IPS-NIHi11 (cell line): ENCODE measurements at regions not wholly inside any gene's neighbourhood (a gene's known extent, or its start where the extent isn't known, plus 50 kb on each side); places are given as distances from the start of the nearest gene placed in this dataset.

Experiments used
- DNase-seq: peaks from one replicate; pipeline ENCODE4 v3.0.0; 2012; ENCODE audit warnings: mixed read lengths, low spot score

GRCh38 chr18:67380867-67381266 is 135.7 kb downstream of the DSEL start:
- no peak for DNase-seq

- no peak for DNase-seq
Measured at GRCh38 chr18:67379981-67380380, 136.5 kb downstream of the DSEL start.

GRCh38 chr18:67376372-67376771 is 140.1 kb downstream of the DSEL start:
- DNase-seq = no peak

GRCh38 chr18:67373636-67374035 is 142.9 kb downstream of the DSEL start:
- DNase-seq = no peak

DNA sequence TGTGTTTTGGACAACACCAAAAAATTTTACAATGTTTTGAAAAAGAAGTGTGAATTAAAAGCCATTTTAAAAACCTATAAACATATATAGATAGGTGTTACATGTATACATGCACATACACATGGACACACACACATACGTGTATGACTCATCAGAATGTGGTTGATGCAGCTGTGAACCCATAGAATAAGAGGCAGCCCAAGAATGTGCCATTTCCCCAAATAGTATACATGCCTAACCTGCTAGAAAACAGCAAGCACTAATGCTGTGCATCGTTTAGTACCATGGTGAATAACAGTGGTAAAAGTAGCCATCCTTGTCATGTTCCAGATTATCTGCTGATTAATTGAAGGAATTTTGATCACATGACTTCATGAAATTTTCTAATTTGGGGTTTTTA is 149.0 kb downstream of the DSEL start:
- no peak for DNase-seq

DNA sequence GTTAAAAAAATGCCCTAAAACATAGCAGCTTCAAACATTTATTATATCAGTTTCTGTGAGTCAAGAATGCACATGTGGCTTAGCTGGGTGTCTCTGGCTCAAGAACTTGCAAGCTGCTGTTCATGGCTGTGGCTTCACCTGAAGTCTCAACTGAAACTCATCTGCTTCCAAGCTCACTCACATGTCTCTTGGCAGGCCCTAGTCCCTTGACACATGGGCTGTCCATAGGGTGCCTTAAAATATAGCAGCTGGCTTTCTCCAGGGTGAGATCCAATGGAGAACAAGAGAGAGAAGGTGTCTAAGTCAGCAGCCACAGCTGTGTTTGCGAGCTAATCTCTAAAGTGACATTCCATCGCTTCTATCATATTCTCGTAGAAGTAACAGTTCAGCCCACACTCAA is 152.8 kb downstream of the DSEL start:
- DNase-seq = no peak

GRCh38 chr18:67362906-67363305 is 153.6 kb downstream of the DSEL start:
- DNase-seq = no peak

GRCh38 chr18:67359873-67360838 is 156.4 kb downstream of the DSEL start:
- DNase-seq = no peak

- no peak for DNase-seq
Measured at GRCh38 chr18:67358947-67359346, 157.6 kb downstream of the DSEL start.

DNA sequence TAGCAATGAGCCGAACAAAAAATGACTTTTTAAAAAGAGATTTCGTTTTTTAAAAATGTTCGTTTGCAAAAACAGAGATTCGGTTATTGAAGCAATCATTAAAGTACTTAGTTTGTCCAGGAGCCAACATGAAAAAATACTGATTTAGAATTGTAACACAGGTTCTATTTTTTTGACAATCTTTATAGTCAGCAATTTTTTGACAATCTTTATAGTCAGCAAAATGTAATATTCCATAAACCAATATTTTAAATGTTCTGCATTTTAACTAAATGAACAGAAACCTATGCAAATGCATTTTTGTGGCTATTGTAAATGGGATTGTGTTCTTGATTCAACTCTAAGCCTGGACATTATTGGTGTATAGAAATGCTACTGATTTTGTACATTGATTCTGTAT is 161.8 kb downstream of the DSEL start:
- no peak for DNase-seq

GRCh38 chr18:67354091-67354490 is 162.4 kb downstream of the DSEL start:
- DNase-seq = no peak

- DNase-seq = no peak
Measured at GRCh38 chr18:67347438-67347837, 169.1 kb downstream of the DSEL start.

- DNase-seq = no peak
Measured at GRCh38 chr18:67342159-67342558, 174.4 kb downstream of the DSEL start.

GRCh38 chr18:67337696-67338095 is 178.8 kb downstream of the DSEL start:
- DNase-seq = no peak

DNA sequence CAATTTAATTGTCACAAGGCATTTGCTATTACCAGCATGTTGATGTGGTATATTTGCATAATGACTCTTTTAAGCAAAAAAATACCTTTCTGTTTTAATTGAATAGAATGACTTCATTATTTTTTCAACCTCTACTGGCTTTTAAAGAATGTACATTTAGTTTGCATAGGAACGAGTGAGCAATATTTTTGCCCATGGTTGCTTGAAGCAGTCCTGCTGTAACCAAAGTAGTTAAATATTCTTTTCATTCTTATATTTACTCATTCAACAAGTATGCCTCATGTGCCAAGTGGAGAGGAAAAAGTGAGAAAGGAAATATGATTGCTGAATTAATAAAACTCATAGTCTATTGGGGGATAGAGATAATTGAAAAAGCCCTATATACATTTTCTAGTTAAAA is 184.7 kb downstream of the DSEL start:
- DNase-seq = no peak

DNA sequence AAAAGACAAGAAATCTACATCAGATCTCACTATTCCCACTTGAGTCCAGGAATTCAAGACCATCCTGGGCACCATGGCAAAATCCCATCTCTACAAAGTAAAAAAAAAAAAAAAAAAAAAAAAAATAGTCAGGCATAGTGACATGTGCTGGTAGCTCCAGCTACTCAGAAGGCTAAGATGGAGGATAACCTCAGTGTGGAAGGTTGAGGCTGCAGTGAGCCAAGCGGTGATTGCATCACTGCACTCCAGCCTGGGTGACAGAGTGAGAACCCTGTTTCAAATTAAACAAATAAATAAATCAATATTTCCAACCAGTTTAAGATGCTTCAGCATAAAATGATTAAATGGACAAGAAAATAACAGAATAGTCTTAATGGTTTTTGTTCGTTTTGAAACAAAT is 197.4 kb downstream of the DSEL start:
- no peak for DNase-seq

- DNase-seq = no peak
Measured at GRCh38 chr18:67318651-67319050, 197.9 kb downstream of the DSEL start.

DNA sequence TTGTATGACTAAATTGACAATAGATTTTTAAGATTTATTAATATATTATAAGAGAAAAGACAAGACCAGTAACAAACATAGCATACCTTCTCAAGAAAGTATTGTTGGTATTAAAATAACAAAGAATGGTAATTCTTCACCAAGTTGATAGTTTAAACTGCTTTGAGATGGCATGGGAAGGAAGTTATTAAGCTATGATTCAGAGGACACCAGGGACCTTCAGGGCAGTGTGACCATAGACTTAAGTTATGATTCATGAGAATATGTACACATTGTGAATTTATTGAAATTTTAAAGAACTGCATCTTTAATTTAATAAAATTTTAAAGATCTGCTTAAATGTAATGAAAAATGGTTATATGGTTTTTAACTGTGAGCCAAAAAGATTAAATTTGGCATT is 205.7 kb downstream of the DSEL start:
- DNase-seq = no peak

DNA sequence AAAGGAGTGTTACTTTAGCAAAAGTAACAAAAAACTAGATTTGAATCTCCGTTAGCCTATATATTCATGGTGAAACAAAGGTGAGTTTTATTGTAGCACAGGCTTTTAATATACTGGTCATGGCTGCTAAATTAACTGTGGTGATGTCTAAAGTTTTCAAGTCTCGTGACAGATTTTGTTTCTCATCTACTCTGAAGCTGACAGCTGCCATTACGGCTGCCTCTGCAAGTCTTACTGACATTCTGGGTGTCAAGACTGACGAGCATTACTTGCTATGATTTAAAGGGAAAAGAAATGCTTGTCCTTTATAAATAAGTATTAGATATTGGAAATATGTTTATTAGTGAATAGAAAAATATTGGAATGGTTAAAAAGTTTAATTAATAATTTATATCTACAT is 207.7 kb downstream of the DSEL start:
- DNase-seq = no peak

GRCh38 chr18:67305466-67305865 is 211.1 kb downstream of the DSEL start:
- DNase-seq = no peak

- no peak for DNase-seq
Measured at GRCh38 chr18:67302043-67302442, 214.5 kb downstream of the DSEL start.

DNA sequence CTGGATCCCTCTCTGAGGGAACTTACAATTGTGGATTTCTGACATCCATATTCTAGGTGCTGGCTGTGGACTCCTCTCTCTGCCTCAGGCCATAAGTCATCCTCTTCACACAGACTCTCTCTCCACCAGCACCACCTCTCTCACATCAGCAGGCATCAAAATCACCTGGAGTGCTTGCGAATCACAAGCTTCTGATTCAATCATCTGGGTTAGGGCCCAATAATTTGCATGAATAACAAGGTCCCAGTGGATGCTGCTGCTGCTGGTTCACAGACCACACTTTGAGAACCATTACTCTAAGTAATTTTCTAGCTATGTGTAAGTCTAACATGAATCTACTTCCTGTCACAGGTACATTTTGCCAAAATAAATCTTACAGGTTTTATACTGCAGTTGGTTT is 214.9 kb downstream of the DSEL start:
- DNase-seq = no peak

- no peak for DNase-seq
Measured at GRCh38 chr18:67300498-67300897, 216.0 kb downstream of the DSEL start.

DNA sequence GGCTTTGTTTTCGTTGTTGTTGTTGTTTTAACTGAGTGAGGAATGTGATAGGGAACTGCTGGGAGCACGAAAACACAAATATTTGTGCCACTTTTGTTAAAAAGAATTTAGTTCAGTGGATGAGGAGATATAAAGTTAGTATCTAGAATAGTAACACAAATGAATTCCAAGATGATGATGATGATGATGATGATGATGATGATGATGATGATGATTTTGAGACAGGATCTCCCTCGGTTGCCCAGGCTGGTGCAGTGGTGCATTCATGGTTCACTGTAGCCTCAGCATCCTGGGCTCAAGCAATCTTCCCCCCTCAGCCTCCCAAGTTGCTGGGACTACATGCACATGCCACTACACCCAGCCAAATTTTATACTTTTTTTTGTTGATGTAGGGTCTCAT is 223.7 kb downstream of the DSEL start:
- DNase-seq = no peak
